GM18870 (cell line): ENCODE measurements at regions not wholly inside any gene's neighbourhood (a gene's known extent, or its start where the extent isn't known, plus 50 kb on each side); places are given as distances from the start of the nearest gene placed in this dataset.
"Not testable (repeated sequence)": the region's sequence is repeated elsewhere in the genome, so short reads cannot be mapped to it uniquely, and the experiment has no call there.

ENCODE experiments used
- ATAC-seq: cut with Tn5 transposase; IDR thresholded peaks from one replicate; pipeline ENCODE4 v1.9.1; 2021; ENCODE audit warnings: moderate library complexity; ENCODE audit not compliant: unreplicated experiment

- ATAC-seq, result peak; percentile 38
These were observed 192.3 kb downstream of the PALM2AKAP2 start for GRCh38 chr9:109972026-109972882.

GRCh38 chr9:109973336-109973735, 193.3 kb downstream of the PALM2AKAP2 start:
- ATAC-seq, result no peak

GRCh38 chr9:109974143-109974917, 194.3 kb downstream of the PALM2AKAP2 start:
- ATAC-seq, result peak; percentile 88

- ATAC-seq, result no peak
These were observed 194.9 kb downstream of the PALM2AKAP2 start for GRCh38 chr9:109974918-109975276.

DNA sequence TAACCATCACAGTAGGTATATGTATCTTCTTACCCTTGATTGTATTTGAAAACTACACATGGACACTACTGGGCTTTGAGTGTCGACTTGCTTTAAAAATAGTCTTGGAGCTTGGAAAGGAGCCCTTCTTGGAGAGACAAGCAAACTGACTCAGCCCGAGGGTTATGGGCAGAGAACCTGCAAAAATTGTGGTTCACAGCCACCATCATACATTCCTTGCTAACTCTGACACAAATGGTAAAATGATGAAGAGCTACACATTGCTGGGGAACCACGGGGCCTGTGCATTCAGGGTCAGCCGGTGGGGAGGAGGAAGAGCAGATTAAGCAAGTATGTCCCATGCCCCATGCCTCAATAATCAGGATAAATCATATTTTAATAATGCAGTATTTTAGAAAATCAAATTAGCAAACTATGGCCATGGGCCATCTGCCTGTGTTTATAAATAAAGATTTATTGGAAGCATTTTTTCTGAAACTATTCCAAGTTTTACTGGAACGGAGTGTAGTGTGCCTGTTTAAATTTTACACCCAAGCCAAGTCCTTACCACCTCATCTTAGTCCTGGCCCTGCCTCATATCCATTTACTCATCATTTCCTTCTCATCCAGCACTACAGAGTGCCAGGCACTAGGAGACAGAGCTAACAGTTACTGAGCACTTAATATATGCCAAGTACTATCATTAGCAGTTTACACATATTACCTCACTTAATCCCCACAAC, 195.7 kb downstream of the PALM2AKAP2 start:
- ATAC-seq, result no peak

- no peak for ATAC-seq
These were observed 196.3 kb downstream of the PALM2AKAP2 start for GRCh38 chr9:109976303-109976702.

DNA sequence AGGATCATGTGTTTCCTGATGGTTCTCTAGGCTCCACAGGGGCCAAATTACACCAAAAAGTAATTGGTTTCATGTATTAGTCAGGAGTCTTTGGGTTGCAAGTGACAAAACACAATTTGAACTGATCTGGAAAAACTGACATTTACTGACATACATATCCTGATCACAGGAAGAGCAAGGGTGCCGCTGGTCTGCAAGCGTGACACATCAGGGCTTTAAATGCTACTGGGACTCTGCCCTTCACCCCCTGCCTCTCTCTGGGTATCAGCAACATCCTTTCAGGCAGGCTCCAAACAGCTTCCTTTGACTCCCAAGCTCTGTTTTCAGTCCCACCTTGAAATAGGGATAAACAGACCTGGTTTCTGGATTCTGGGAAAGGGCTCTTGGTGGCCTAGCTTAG, 197.5 kb downstream of the PALM2AKAP2 start:
- ATAC-seq, result no peak

DNA sequence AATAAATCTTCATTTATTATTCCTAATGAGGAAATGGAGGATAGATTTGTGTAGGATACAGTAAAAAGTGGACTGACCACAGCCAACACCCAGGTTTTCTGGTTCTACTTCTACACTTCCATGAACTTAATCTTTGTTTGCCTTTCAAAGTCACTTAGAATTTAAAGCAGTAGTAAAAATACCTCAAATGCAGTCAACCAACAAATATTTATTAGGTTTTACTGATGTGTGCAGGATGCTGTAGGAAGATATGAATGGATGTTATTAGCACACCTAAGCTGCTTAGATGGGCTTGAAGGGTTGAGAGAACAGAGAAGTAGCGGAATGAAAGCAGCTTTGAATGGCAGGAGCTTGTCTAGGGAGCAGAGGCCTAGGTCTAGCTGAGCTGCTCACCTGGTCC, 201.1 kb downstream of the PALM2AKAP2 start:
- no peak for ATAC-seq

GRCh38 chr9:109986521-109986991, 206.6 kb downstream of the PALM2AKAP2 start:
- no peak for ATAC-seq

DNA sequence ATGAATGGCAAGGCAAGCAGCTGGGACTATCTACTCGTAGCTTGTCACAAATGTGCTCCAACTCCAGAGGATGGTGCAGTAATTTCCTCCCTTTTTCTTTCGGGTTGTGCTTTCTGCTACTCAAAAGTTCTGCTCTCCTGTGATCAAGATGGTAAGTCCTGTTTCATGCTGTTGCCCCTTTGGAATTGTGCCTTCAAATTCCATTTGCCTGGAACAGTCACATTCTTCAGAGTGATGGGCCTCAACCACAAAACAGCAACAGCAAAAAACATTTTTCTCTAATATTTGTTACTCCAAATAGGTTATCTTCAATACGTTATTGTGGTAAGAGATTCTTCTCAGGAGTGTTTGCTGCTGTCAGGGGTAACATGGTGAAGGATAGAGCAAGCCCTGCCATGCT, 209.3 kb downstream of the PALM2AKAP2 start:
- ATAC-seq, result no peak

DNA sequence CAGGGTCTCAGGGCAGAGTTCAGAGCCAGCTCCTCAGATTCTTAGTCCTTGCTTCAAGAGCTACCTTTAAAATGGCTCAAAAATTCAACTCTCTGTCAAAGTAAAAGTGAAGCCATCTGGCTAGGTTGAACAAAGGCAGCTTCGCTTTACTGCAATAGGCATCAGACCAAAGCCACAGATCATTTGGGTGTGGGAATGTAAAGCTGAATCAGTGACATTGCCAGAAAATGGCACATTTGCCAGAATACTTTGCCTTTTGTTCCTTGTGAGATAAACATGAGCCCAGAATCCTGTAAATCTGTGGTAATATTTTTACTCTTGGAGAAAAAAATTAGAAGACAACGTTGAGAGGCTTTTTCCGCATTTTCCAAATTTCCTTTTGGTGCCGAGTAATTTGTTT, 210.5 kb downstream of the PALM2AKAP2 start:
- ATAC-seq, result no peak

DNA sequence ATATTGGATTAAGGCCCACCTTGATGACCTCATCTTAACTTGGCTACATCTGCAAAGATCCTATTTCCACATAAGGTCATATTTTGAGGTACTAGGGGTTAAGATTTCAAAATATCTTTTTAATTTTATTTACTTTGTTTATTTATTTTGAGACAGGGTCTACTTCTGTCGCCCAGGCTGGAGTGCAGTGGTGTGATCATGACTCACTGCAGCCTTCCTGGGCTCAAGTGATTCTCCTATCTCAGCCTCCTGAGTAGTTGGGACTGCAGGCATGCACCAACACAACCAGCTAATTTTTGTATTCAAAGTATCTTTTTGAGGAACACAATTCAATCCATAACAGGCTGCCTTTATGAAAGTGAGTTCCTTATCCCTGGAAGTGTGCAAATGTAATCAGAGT, 212.3 kb downstream of the PALM2AKAP2 start:
- ATAC-seq, result no peak

DNA sequence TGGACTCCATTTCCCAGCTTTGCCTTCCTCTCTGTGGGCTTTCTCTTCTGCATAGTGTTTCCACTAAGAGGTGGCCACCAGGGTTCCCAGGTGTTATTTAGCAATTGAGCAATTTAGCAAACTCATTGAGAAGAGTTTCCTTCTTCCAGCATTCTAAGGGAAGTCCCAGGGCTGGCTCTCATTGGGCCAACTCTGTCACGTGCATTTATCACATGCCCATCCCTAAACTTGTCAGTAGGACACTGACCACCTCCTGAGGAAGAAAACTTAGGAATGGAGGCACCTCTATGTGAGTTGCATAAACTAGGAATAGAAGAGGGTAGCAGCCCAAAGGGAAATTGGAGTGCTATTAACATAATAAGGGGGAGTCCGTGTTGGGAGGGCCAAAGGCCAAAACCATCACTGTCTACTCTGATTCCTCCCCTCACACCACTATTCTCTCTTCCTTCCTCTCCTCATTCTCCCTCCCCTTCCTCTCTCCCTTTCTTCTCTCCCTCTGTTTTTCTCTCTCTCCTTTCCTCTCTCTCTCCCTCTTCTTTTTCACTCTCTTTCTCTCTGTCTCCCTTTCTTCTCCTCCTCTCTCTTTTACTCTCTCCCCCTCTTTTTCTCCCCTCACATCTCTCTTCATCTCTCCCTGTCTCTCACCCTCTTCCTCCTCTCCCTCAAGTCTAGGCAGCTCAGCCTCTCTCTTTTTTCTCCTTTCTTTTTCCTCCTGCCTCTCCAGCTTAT, 213.4 kb downstream of the PALM2AKAP2 start:
- no peak for ATAC-seq

GRCh38 chr9:109994141-109994540, 213.8 kb downstream of the C9orf152 start:
- ATAC-seq, result no peak

DNA sequence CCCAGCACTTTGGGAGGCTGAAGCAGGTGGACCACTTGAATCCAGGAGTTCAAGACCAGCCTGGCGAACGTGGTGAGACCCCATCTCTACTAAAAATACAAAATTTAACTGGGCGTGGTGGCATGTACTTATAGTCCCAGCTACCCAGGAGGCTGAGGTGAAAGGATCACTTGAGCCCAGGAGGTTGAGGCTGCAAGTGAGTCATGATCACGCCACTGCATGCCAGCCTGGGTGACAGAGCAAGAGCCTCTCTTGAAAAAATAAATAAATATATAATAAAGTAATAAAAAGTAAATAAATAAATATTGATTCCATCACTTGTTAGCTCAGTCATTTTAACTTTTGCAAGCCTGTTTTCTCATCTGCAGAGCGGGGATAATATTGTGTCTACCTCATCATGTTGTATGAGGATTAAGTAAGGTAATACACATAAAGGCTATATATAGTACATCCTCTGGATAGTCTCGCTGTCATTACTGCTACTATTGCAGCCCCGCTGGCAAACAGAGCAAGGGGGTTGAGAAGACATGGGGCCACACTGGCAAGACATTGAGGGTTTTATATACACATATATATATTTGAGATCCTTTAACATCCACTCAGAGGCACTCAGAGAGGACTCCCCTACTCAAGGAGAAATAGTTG, 210.9 kb downstream of the C9orf152 start:
- ATAC-seq, result no peak

DNA sequence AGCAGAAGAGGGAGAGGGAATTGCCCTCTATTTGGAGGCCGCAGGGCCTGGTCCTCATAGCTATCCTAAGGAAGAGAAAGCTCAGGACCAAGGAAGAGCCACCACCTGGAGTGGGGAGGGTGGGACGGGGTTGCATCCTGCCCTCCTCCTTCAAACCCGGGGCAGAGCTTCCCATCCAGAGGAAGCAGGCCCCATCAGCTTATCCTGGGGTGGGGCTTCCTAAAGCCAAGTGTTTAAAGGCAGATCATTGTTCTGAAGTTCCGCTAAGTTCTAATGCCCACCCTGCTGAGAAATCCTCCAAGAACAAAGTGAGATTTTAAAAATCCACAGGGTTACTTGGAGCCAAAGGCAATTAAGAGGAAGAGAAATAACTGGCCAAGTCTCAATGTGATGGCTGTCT, 210.3 kb downstream of the C9orf152 start:
- ATAC-seq, result no peak

- ATAC-seq, result not testable (repeated sequence)
These were observed 202.4 kb downstream of the C9orf152 start for GRCh38 chr9:110005521-110005920.

DNA sequence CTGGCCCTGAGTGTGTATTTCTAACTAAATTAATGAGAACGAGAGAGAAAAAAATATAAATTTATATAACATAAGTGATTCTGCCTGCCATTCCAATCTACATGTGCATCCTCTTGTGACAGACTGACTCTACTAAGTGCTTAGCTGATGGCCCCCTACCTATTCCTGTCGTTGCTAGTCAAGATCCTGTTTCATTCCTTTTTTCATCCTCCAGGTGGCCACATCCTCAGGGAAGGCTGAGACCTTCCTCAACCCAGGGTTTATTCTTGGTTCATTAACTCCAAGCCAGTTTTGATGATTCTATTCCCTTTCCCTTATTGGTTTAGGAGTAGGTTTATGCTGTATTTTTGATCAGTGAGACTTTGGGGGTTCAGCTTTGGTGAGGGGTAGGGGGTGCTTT, 201.3 kb downstream of the C9orf152 start:
- no peak for ATAC-seq

GRCh38 chr9:110007477-110008270, 200.3 kb downstream of the C9orf152 start:
- no peak for ATAC-seq
